ENCODE measurements at regions not wholly inside any gene's neighbourhood (a gene's known extent, or its start where the extent isn't known, plus 50 kb on each side); places are given as distances from the start of the nearest gene placed in this dataset.

GRCh38 chr6:56407883-56408410 is 160.6 kb upstream of the COL21A1 start:
- DNase-seq (ENCODE audit: low spot score), result no peak

GRCh38 chr6:56406276-56407269 is 159.2 kb upstream of the COL21A1 start:
- DNase-seq (ENCODE audit: low spot score), result no peak

GRCh38 chr6:56404599-56404998 is 157.2 kb upstream of the COL21A1 start:
- DNase-seq (ENCODE audit: low spot score), result no peak

- DNase-seq (ENCODE audit: low spot score), result no peak
These were observed 156.4 kb upstream of the COL21A1 start for GRCh38 chr6:56403745-56404144.

- DNase-seq (ENCODE audit: low spot score), result no peak
These were observed 154.2 kb upstream of the COL21A1 start for GRCh38 chr6:56401477-56402070.

GRCh38 chr6:56400273-56400672 is 152.9 kb upstream of the COL21A1 start:
- DNase-seq (ENCODE audit: low spot score), result no peak

- no peak for DNase-seq (ENCODE audit: low spot score)
These were observed 152.4 kb upstream of the COL21A1 start for GRCh38 chr6:56399672-56400263.

GRCh38 chr6:56399250-56399671 is 151.9 kb upstream of the COL21A1 start:
- no peak for DNase-seq (ENCODE audit: low spot score)

- DNase-seq (ENCODE audit: low spot score), result no peak
These were observed 149.1 kb upstream of the COL21A1 start for GRCh38 chr6:56396435-56396834.

GRCh38 chr6:56393615-56394612 is 146.5 kb upstream of the COL21A1 start:
- DNase-seq (ENCODE audit: low spot score), result no peak

GRCh38 chr6:56388415-56388755 is 141.0 kb upstream of the COL21A1 start:
- DNase-seq (ENCODE audit: low spot score), result no peak

GRCh38 chr6:56387621-56388414 is 140.4 kb upstream of the COL21A1 start:
- no peak for DNase-seq (ENCODE audit: low spot score)

- DNase-seq (ENCODE audit: low spot score), result no peak
These were observed 139.3 kb upstream of the COL21A1 start for GRCh38 chr6:56386717-56387116.

- DNase-seq (ENCODE audit: low spot score), result no peak
These were observed 138.7 kb upstream of the COL21A1 start for GRCh38 chr6:56385981-56386593.

- no peak for DNase-seq (ENCODE audit: low spot score)
These were observed 135.8 kb upstream of the COL21A1 start for GRCh38 chr6:56383160-56383559.

- no peak for DNase-seq (ENCODE audit: low spot score)
These were observed 135.1 kb upstream of the COL21A1 start for GRCh38 chr6:56382416-56382940.

- no peak for DNase-seq (ENCODE audit: low spot score)
These were observed 134.4 kb upstream of the COL21A1 start for GRCh38 chr6:56381801-56382251.

GRCh38 chr6:56380476-56380875 is 133.1 kb upstream of the COL21A1 start:
- no peak for DNase-seq (ENCODE audit: low spot score)

GRCh38 chr6:56378966-56379585 is 131.7 kb upstream of the COL21A1 start:
- no peak for DNase-seq (ENCODE audit: low spot score)
